ENCODE measurements at regions not wholly inside any gene's neighbourhood (a gene's known extent, or its start where the extent isn't known, plus 50 kb on each side); places are given as distances from the start of the nearest gene placed in this dataset.

GRCh38 chr1:56390232-56390867 lies 189.0 kb downstream of the PLPP3 start:
- DNase-seq: no peak

- no peak for DNase-seq
These were observed 189.6 kb downstream of the PLPP3 start for GRCh38 chr1:56389813-56390212.

- DNase-seq: no peak
These were observed 192.2 kb downstream of the PLPP3 start for GRCh38 chr1:56387071-56387740.

GRCh38 chr1:56385314-56385713 lies 194.0 kb downstream of the PLPP3 start:
- DNase-seq: no peak

GRCh38 chr1:56382929-56383328 lies 196.4 kb downstream of the PLPP3 start:
- DNase-seq: no peak

- DNase-seq: no peak
These were observed 198.8 kb downstream of the PLPP3 start for GRCh38 chr1:56380531-56380930.

- DNase-seq: no peak
These were observed 200.9 kb downstream of the PLPP3 start for GRCh38 chr1:56378341-56379070.

- DNase-seq: no peak
These were observed 201.9 kb downstream of the PLPP3 start for GRCh38 chr1:56377431-56377830.

GRCh38 chr1:56376188-56376984 lies 203.0 kb downstream of the PLPP3 start:
- DNase-seq: no peak

- no peak for DNase-seq
These were observed 204.0 kb downstream of the PLPP3 start for GRCh38 chr1:56375326-56375804.

- DNase-seq: no peak
These were observed 205.1 kb downstream of the PLPP3 start for GRCh38 chr1:56374026-56374974.

GRCh38 chr1:56370513-56370912 lies 208.8 kb downstream of the PLPP3 start:
- DNase-seq: no peak

- no peak for DNase-seq
These were observed 216.2 kb downstream of the PLPP3 start for GRCh38 chr1:56363007-56363770.

GRCh38 chr1:56360021-56360420 lies 219.3 kb downstream of the PLPP3 start:
- no peak for DNase-seq

- no peak for DNase-seq
These were observed 220.3 kb downstream of the PLPP3 start for GRCh38 chr1:56359056-56359455.

- DNase-seq: no peak
These were observed 221.3 kb downstream of the PLPP3 start for GRCh38 chr1:56357927-56358690.

GRCh38 chr1:56356376-56356990 lies 222.9 kb downstream of the PLPP3 start:
- DNase-seq: no peak

- no peak for DNase-seq
These were observed 223.4 kb downstream of the PLPP3 start for GRCh38 chr1:56355918-56356317.

- no peak for DNase-seq
These were observed 223.9 kb downstream of the PLPP3 start for GRCh38 chr1:56355422-56355821.

- no peak for DNase-seq
These were observed 233.5 kb downstream of the PLPP3 start for GRCh38 chr1:56345831-56346230.

All from activated CD4-positive, CD25-positive, alpha-beta regulatory T cell (primary cell).